ENCODE measurements at regions not wholly inside any gene's neighbourhood (a gene's known extent, or its start where the extent isn't known, plus 50 kb on each side); places are given as distances from the start of the nearest gene placed in this dataset.
"Not testable (repeated sequence)": the region's sequence is repeated elsewhere in the genome, so short reads cannot be mapped to it uniquely, and the experiment has no call there.

DNA sequence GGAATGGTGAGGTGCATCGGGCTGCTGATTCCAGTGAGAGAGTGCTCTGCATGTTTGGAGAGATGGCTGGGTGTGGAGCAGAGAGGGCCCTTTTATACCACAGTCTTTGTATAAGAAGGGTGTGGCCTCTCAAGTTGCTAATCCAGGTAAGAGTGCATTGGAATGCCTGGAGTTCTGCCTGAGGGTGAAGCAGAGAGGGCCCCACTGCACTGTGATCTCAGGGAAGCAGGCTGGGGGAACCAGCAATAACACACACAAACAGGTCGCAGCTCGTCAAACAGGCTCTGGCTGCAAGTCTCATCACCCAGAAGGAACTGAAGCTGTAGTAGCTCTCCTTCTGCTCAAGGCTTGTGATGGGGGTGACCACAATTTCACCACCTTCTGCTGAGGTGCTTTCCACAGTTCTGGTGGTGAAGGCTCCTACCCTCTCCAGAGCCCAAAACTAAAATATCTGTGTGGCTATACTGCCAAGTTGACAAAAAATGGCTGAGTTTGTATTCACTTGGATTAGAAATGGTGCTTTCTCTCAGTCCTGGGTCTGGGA is 687.4 kb upstream of the HS3ST1 start:
- peaks cover under 1% of the 10 kb centered on the region for H3K36me3 Mint-ChIP-seq (ENCODE audit: low read depth)
- TF ChIP-seq CTCF (IDR thresholded peaks at IDR 0.05), result no peak
- no peak for DNase-seq (ENCODE audit: low spot score)
- no peak overlapping the region for H3K27ac Mint-ChIP-seq (ENCODE audit: unreplicated experiment)
- H3K9me3 Mint-ChIP-seq (ENCODE audit: low read depth), result peaks cover 56% of the 10 kb centered on the region
- H3K27me3 Mint-ChIP-seq (ENCODE audit: low read depth), result no peaks in the 10 kb centered on the region
- no peak overlapping the region for H3K4me3 Mint-ChIP-seq (ENCODE audit: unreplicated experiment)
- H3K4me1 Mint-ChIP-seq (ENCODE audit: low read depth), result no peaks in the 10 kb centered on the region

DNA sequence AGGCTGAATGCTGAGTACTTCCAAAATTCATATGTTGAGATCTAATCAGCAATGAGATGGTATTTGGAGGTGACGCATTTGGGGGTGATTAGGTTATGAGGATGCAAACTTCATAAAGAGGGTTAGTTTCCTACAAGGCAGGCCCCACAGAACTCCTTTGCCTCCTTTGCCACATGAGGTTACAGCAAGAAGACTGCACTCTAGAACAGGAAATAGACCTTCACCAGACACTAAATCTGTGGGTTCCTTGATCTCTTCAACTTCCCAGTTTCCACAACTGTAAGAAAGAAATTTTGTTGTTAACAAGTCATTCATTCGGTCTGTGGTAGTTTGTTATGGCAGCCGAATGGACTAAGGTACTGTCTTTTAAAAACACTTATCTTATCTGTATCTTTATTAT is 681.9 kb upstream of the HS3ST1 start:
- no peaks in the 10 kb centered on the region for H3K27me3 Mint-ChIP-seq (ENCODE audit: low read depth)
- peaks cover 1% of the 10 kb centered on the region for H3K36me3 Mint-ChIP-seq (ENCODE audit: low read depth)
- H3K4me1 Mint-ChIP-seq (ENCODE audit: low read depth), result no peaks in the 10 kb centered on the region
- no peak overlapping the region for H3K4me3 Mint-ChIP-seq (ENCODE audit: unreplicated experiment)
- peaks cover 45% of the 10 kb centered on the region for H3K9me3 Mint-ChIP-seq (ENCODE audit: low read depth)
- no peak overlapping the region for H3K27ac Mint-ChIP-seq (ENCODE audit: unreplicated experiment)
- TF ChIP-seq CTCF (IDR thresholded peaks at IDR 0.05), result no peak
- DNase-seq (ENCODE audit: low spot score), result no peak

GRCh38 chr4:12109056-12109455 is 680.4 kb upstream of the HS3ST1 start:
- H3K27ac Mint-ChIP-seq (ENCODE audit: unreplicated experiment); H3K4me3 Mint-ChIP-seq (ENCODE audit: unreplicated experiment); H3K27me3 Mint-ChIP-seq (ENCODE audit: low read depth); H3K4me1 Mint-ChIP-seq (ENCODE audit: low read depth); H3K36me3 Mint-ChIP-seq (ENCODE audit: low read depth); DNase-seq (ENCODE audit: low spot score): not testable (repeated sequence)
- H3K9me3 Mint-ChIP-seq (ENCODE audit: low read depth), result peaks cover 33% of the 10 kb centered on the region

GRCh38 chr4:12105519-12105918 is 676.8 kb upstream of the HS3ST1 start:
- no peaks in the 10 kb centered on the region for H3K4me1 Mint-ChIP-seq (ENCODE audit: low read depth)
- no peak for TF ChIP-seq CTCF (IDR thresholded peaks at IDR 0.05)
- H3K27ac Mint-ChIP-seq (ENCODE audit: unreplicated experiment), result no peak overlapping the region
- H3K4me3 Mint-ChIP-seq (ENCODE audit: unreplicated experiment), result no peak overlapping the region
- no peaks in the 10 kb centered on the region for H3K36me3 Mint-ChIP-seq (ENCODE audit: low read depth)
- H3K9me3 Mint-ChIP-seq (ENCODE audit: low read depth), result peaks cover 14% of the 10 kb centered on the region
- no peak for DNase-seq (ENCODE audit: low spot score)
- no peaks in the 10 kb centered on the region for H3K27me3 Mint-ChIP-seq (ENCODE audit: low read depth)

DNA sequence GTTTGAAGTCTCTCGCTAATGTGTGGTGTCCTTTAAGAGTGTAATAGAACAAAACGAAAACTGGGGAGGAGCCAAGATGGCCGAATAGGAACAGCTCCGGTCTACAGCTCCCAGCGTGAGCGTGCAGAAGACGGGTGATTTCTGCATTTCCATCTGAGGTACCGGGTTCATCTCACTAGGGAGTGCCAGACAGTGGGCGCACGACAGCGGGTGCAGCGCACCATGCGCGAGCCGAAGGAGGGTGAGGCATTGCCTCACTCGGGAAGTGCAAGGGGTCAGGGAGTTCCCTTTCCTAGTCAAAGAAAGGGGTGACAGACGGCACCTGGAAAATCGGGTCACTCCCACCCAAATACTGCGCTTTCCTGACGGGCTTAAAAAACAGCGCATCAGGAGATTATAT is 661.2 kb upstream of the HS3ST1 start:
- H3K27ac Mint-ChIP-seq (ENCODE audit: unreplicated experiment); H3K36me3 Mint-ChIP-seq (ENCODE audit: low read depth); H3K4me3 Mint-ChIP-seq (ENCODE audit: unreplicated experiment); DNase-seq (ENCODE audit: low spot score); H3K4me1 Mint-ChIP-seq (ENCODE audit: low read depth); H3K27me3 Mint-ChIP-seq (ENCODE audit: low read depth): not testable (repeated sequence)
- H3K9me3 Mint-ChIP-seq (ENCODE audit: low read depth), result peaks cover 34% of the 10 kb centered on the region

DNA sequence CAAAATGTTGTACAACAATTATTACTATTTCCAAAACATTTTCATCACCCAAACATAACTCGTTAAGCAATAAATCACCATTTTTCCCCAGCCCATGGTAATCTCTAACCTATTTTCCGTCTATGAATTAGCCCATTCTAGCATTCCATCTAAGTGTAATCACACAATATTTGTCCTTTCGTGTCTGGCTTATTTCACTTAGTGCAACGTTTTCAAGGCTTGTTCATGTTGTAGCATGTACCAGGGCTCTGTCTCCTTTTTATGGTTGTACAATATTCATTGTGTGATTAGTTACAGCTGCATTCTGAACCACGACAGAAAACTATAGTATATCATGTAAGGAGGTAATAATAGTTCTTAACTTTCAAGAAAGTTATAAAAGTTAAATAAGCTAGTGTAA is 656.0 kb upstream of the HS3ST1 start:
- Mint-ChIP-seq H3K27me3 (ENCODE audit: low read depth) (no peaks in the 10 kb centered on the region), H3K36me3 (ENCODE audit: low read depth) (no peaks in the 10 kb centered on the region), H3K4me3 (ENCODE audit: unreplicated experiment) (no peak overlapping the region), H3K27ac (ENCODE audit: unreplicated experiment) (no peak overlapping the region), H3K9me3 (ENCODE audit: low read depth) (peaks cover 27% of the 10 kb centered on the region), H3K4me1 (ENCODE audit: low read depth) (no peaks in the 10 kb centered on the region)
- TF ChIP-seq CTCF (IDR thresholded peaks at IDR 0.05), result no peak
- no peak for DNase-seq (ENCODE audit: low spot score)

All from chondrocyte (in vitro differentiated cells).